ENCODE measurements at regions not wholly inside any gene's neighbourhood (a gene's known extent, or its start where the extent isn't known, plus 50 kb on each side); places are given as distances from the start of the nearest gene placed in this dataset.

GRCh38 chr4:108567831-108568230 lies 52.5 kb upstream of the RPL34 start:
- DNase-seq (ENCODE audit: low spot score), result no peak

DNA sequence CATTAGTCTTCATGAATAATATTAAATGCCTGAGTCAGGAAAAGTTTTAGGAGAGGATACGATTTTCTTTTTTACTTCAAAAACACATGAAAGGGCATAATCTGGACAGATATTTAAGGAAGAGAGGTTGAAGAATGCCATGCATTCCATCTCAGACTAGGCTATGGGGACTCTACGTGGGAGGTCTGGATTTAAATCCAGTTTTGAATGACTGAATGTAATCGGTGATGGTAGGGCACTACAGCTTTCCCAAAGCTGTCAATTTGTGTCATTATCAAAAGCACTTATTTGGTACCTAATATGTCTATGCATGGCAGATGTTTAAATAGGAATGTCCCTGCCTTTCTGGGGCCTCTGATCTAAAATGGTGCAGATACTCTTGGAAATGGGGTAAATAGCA lies 59.3 kb upstream of the RPL34 start:
- DNase-seq (ENCODE audit: low spot score), result no peak

DNA sequence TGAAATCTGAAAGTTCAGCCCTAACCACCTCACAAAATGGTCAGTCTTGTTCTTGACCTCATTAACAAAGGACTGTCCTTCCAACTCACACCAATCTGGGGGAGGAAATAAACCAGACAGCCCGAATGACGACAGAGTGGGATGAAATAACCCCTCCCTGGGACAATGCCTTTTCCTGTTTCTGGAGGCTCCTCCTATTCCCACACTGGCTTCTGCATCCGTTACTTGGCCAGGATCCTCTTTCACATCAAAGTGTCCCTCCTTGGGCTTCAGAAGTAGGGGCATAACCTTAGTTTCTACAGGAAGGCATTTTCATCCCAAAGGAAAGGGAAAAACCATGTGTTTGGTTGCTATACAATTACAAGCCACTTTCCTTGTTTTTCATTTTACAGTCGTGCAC lies 59.8 kb upstream of the RPL34 start:
- DNase-seq (ENCODE audit: low spot score), result no peak

DNA sequence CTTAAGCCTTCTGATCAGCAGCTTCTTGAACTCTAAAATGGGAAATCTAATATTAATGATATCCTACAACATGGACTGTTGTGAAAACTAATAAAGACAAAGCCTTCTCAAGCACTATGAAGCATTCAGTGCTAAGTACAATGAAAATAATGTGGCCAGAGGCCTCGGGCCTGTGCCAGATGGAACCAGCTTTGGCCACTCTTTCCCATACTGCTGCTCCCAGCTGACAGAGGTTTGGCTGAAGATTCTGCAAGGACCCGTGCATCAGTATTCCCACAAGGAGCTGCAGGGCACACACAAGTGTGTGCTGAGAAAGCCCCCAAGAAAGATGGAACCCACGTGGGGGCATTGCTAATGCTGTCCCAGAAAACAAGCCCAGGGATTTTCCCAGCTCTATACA lies 60.5 kb upstream of the RPL34 start:
- DNase-seq (ENCODE audit: low spot score), result peak; percentile 11

- no peak for DNase-seq (ENCODE audit: low spot score)
These were observed 61.1 kb upstream of the RPL34 start for GRCh38 chr4:108559068-108559793.

- no peak for DNase-seq (ENCODE audit: low spot score)
These were observed 63.7 kb upstream of the RPL34 start for GRCh38 chr4:108556588-108557200.

DNA sequence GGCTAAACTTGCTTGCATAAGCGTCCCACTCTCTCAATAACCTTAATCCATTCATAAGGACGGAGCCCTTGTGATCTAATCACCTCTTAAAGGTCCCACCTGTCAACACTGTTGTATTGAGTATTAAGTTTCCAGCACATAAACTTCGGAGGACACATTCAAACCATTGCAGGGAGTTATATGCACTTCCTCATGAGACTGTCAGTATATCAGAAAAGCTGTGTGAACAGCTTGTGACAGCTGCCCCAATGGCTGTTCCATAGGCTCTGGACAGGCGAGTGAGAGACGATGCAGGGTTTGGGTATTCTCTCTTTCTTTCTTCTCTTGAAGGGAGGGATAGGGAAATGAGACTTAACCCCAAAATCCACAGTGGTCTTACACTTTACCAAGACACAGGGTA lies 64.2 kb upstream of the RPL34 start:
- DNase-seq (ENCODE audit: low spot score), result no peak

- DNase-seq (ENCODE audit: low spot score), result no peak
These were observed 64.7 kb upstream of the RPL34 start for GRCh38 chr4:108555701-108556100.

GRCh38 chr4:108547682-108548081 lies 72.7 kb upstream of the RPL34 start:
- no peak for DNase-seq (ENCODE audit: low spot score)

DNA sequence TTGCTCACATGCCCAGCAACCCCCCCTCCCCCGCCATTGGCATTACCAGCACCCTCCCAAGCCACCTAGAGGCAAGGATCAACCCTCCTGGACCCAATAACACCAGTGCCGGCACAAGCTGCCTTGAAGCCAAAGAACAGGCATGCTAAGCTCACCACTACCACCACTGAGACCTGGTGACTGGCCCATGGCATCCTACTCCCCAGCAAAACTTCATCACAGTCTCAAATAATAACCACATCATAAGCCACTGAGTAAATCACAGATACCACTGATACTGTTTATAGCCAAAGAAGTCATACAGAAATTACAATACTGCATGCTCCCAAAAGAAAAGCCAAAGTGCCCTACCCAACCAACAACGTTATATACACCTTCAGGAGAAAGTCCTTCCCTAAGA lies 73.6 kb upstream of the RPL34 start:
- DNase-seq (ENCODE audit: low spot score), result no peak

- no peak for DNase-seq (ENCODE audit: low spot score)
These were observed 75.9 kb upstream of the RPL34 start for GRCh38 chr4:108544481-108544880.

- no peak for DNase-seq (ENCODE audit: low spot score)
These were observed 76.9 kb upstream of the RPL34 start for GRCh38 chr4:108543359-108543968.

DNA sequence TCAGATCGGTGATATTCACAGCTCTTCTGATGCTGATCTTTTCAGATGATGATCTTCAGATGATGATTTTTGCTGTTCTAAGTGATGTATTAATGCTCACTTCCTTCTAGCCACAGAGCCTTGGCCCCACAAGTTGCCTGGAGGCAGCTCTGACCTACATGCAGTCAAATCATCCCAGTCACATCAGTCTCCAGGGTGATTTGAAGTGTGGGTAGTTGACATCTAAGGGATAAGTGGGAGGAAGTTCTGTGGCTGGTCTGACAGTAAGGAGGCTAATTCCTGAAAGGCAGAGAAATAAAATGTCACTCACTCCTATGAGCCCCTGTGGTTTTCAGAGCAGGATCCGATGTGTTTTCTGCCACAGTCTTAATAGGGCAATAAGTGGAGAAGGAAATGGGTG lies 79.8 kb upstream of the RPL34 start:
- no peak for DNase-seq (ENCODE audit: low spot score)

- DNase-seq (ENCODE audit: low spot score), result no peak
These were observed 83.8 kb upstream of the RPL34 start for GRCh38 chr4:108536577-108536976.

DNA sequence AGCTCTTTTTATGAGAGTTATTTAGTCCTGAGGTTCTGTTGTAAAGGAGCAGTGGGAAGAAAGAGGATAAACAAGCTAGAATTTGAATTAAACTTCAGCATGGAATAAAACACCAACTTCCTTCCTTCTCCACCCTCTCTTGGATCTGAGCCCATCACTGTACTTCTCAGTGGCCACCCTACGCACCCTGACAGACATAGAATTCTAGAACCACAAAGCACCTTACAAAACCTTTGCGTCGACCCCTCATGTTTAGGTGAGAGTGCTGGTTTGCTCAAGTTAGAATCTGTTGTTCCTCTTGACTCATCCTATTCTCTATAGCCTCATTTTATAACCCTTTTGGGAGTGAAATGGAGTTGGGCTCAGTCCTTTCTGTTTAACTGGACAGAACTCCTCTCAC lies 84.6 kb upstream of the RPL34 start:
- DNase-seq (ENCODE audit: low spot score), result no peak

DNA sequence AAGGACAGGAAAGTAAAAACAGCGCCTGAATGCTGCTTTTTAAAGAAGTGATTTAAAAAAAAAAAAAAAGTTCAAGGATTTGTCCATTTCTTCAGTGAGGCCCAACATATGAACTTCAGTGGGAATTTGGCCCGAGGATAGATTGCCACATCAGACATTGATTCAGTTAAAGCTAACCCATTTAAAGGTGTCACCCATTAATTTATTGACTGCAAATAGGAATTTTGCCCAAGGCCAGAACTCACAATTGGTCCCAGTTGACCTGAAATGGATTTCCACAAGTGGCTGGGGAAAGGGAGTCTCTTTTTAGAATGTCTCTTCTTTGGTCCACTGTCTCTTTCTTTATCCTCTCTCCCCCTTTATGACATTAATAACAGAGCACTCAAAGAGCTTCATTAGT lies 86.5 kb upstream of the RPL34 start:
- DNase-seq (ENCODE audit: low spot score), result no peak

- DNase-seq (ENCODE audit: low spot score), result no peak
These were observed 87.0 kb upstream of the RPL34 start for GRCh38 chr4:108533245-108533844.

DNA sequence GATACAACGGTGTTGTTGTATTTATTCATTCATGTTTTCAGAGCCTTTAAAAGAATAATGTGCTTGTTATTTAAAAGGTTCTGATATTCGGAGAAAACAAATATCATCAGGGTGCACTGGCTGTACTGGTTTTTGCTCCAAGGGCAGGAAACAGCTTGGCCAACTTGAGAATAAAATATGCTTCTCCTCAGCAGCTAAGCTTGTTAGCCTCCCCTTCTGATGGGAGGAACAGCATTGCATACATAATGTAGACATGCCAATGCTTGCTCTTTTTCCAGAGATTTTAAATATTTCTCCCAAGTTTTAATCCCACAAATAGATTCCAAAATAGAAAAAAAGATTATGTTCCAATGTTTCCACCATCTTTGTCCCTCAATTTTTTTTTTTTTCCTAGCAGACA lies 87.6 kb upstream of the RPL34 start:
- no peak for DNase-seq (ENCODE audit: low spot score)

DNA sequence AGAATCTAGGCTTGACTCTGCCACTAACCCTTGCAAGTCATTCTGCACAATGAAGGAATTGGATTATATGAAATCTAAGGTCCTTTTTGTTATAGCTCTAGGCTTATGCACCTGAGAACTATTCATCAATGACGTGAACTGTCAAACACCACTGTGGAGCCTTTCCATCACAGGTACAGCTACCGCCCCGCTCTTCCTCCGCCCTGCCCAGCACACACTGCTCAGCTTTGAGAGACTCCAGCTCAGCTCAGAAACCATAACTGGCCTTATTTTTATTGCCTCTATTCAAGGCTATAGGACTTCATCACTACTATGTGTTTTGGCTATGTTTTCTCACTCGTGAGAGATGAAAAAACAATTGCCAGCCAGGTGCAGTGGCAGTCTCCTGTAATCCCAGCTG lies 88.2 kb upstream of the RPL34 start:
- no peak for DNase-seq (ENCODE audit: low spot score)

DNA sequence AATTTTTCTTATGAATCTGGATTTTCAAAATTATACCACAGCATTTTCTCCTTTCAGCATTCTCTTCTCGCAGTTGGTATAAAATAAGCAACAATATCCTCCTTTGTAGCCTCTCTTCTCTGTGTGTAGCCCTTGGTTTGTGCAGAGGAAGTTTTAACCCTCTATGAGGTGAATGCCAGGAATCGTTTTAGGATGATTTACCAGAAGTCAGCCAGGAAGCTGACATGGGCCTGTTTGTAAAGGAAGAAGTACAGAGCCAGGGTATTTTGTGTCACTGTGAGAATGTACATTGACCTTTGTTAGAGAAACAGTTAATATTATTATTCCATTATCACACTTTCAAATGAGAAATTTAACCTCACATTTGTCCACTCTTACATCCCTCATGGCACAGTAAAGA lies 88.9 kb upstream of the RPL34 start:
- DNase-seq (ENCODE audit: low spot score), result no peak

DNA sequence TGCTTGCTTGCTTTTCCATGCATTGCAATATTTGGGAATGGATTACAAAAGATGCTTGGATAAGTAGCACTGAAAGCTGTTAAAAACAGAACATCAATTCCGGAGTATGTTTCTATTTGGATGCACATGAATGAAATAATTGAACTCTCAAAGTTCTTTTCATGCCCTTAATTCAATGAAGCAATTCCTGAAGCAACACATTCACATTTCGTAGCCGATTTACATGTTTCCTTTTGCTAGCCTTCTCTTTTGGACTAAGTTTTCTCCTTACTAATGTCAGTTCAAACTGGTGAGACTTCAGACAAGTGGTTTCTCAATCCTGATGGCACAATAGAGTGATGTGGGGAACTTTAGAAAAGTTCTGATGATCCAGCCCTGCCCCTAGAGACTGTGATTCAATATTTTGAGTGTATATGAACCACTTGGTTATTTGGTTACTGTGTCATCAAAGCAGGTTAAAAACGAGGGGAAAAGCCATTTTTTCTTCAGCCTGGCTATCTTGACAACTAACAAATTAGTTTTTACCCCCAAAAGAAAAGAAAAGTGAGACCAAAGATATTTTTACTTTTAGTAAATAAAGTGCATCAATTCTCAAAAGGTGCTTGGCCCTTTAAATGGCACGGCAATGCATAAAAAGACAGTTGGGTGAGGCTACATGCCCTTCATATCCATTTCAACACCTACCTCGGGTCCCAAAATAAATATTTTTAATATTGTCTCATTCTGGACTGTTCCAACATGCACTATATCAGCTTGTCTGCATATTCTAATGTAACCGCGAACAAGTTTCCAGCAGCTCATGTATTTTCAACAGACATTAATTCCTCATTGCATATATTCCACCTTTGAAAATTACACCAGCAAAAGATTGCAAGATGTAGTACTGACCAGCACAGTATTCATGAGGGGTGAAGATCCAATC lies 90.1 kb upstream of the RPL34 start:
- no peak for DNase-seq (ENCODE audit: low spot score)

DNA sequence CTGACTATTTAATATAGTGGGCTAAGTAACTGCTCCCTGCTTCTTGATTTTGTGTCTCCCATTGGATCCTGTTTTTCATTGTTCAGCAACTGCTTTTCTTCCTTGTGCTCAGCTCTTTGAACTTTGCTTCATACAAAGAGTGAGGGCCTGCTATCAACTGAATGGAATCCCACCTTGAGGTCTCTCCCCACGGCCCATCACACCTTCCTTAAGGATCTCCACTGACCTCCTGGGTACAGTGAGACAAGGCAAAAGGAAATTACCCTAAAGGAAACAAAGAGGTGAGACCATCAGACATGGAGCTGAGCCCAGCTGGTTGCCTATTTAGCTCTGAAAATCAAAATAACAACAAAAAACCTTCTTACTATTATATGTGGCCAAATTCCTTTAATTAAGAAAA lies 91.3 kb upstream of the RPL34 start:
- no peak for DNase-seq (ENCODE audit: low spot score)

Data from globus pallidus (tissue), 1 donor.